Brain microvascular endothelial cell (primary cell): ENCODE measurements at regions not wholly inside any gene's neighbourhood (a gene's known extent, or its start where the extent isn't known, plus 50 kb on each side); places are given as distances from the start of the nearest gene placed in this dataset.

Experiments used
- DNase-seq: peaks from one replicate; pipeline ENCODE4 v3.0.0-alpha.2; 2020
- H3K27ac ChIP-seq: fragments of 250-450 bp; sonication (Bioruptor Pico); 2 replicates; pipeline ENCODE4 v1.5.1; 2020; ENCODE audit warnings: mild to moderate bottlenecking, moderate library complexity
- H3K27me3 ChIP-seq: fragments of 250-450 bp; sonication (Bioruptor Pico); replicated peaks from 2 replicates; pipeline ENCODE4 v1.5.1; 2020; ENCODE audit warnings: mild to moderate bottlenecking
- H3K36me3 ChIP-seq: fragments of 250-450 bp; sonication (Bioruptor Pico); replicated peaks from 2 replicates; pipeline ENCODE4 v1.5.1; 2020; ENCODE audit warnings: mild to moderate bottlenecking
- H3K4me3 ChIP-seq: 2 replicates; pipeline ENCODE4 v1.5.1; 2011; ENCODE audit warnings: low read depth, mild to moderate bottlenecking, control low read depth, low read length, moderate library complexity
- CTCF ChIP-seq: IDR thresholded peaks from 2 replicates; pipeline ENCODE4 v1.5.1; 2011; ENCODE audit warnings: low read depth, mild to moderate bottlenecking, moderate library complexity, low read length, control low read depth, inconsistent platforms; ENCODE audit errors: missing control alignments
- in situ Hi-C: cut with HindIII; loops from 2 replicates; pipeline ENCODE4 v1.10.0; 2017; ENCODE audit warnings: low sequenced_read_pairs, low pct_ligation_motif_present

GRCh38 chr5:120960510-120960909 lies 496.4 kb downstream of the PRR16 start:
- in situ Hi-C loops, result no loop called here
- Histone ChIP-seq H3K27me3 (no peaks in the 10 kb centered on the region), H3K36me3 (no peaks in the 10 kb centered on the region), H3K27ac (no peak overlapping the region), H3K4me3 (no peak overlapping the region)
- no peak for TF ChIP-seq CTCF
- no peak for DNase-seq

- Histone ChIP-seq H3K27me3 (no peaks in the 10 kb centered on the region), H3K36me3 (no peaks in the 10 kb centered on the region), H3K4me3 (no peak overlapping the region)
Observed at GRCh38 chr5:120967366-120967765, 503.3 kb downstream of the PRR16 start.

GRCh38 chr5:120974690-120975089 lies 510.6 kb downstream of the PRR16 start:
- Histone ChIP-seq H3K27me3 (no peaks in the 10 kb centered on the region), H3K4me3 (no peak overlapping the region), H3K36me3 (no peaks in the 10 kb centered on the region), H3K27ac (no peak overlapping the region)
- TF ChIP-seq CTCF, result no peak
- no peak for DNase-seq
- in situ Hi-C loops, result no loop called here

More at GRCh38 chr5:120967366-120967765, 503.3 kb downstream of the PRR16 start:
- H3K27ac ChIP-seq, result no peak overlapping the region
- in situ Hi-C loops, result no loop called here
- DNase-seq, result no peak
- TF ChIP-seq CTCF, result no peak

GRCh38 chr5:120982351-120982750 lies 518.3 kb downstream of the PRR16 start:
- no peak overlapping the region for H3K27ac ChIP-seq
- no peaks in the 10 kb centered on the region for H3K36me3 ChIP-seq
- no peak for TF ChIP-seq CTCF
- DNase-seq, result no peak
- H3K27me3 ChIP-seq, result no peaks in the 10 kb centered on the region
- in situ Hi-C loops, result no loop called here
- H3K4me3 ChIP-seq, result no peak overlapping the region

- in situ Hi-C loops, result no loop called here
- H3K4me3 ChIP-seq, result no peak overlapping the region
- no peak overlapping the region for H3K27ac ChIP-seq
- TF ChIP-seq CTCF, result no peak
- no peaks in the 10 kb centered on the region for H3K27me3 ChIP-seq
- DNase-seq, result no peak
- no peaks in the 10 kb centered on the region for H3K36me3 ChIP-seq
Observed at GRCh38 chr5:120985526-120985925, 521.4 kb downstream of the PRR16 start.

GRCh38 chr5:120988491-120988890 lies 524.4 kb downstream of the PRR16 start:
- no peak for DNase-seq
- in situ Hi-C loops, result no loop called here
- no peak for TF ChIP-seq CTCF
- no peak overlapping the region for H3K27ac ChIP-seq
- H3K27me3 ChIP-seq, result no peaks in the 10 kb centered on the region
- no peaks in the 10 kb centered on the region for H3K36me3 ChIP-seq
- no peak overlapping the region for H3K4me3 ChIP-seq
